ENCODE measurements at regions not wholly inside any gene's neighbourhood (a gene's known extent, or its start where the extent isn't known, plus 50 kb on each side); places are given as distances from the start of the nearest gene placed in this dataset.

DNA sequence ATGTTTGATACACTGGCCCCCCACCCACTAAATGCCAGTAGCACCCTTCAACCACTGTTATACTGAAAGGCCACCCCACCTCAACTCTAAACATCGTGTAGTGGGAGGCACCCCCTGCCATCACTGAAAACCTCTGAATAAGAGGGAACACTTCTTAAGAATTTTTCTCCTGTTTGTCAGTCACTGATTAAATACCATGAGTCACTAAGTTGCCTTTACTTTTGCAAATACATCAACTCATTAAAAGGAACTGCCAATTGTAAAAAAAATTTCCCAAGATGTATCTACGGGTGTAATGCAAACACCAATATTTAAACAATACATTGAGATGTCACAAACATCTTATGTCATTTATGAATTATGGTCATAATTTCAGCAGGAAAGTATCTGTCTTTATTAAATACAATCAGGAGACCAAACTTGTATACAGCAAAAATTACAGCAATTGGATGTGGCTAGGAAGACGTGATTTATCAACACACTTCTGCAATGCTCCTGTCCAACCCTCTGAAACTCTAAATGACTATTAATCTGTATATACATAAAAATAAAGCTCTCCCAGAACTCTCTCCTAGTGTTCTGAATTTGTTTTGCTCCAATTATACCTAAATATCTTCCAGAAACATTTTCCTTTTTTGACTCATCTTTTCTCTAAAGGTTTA is 144.1 kb upstream of the STK17B start:
- DNase-seq (ENCODE audit: low read depth in 2 of 2), result no peak

DNA sequence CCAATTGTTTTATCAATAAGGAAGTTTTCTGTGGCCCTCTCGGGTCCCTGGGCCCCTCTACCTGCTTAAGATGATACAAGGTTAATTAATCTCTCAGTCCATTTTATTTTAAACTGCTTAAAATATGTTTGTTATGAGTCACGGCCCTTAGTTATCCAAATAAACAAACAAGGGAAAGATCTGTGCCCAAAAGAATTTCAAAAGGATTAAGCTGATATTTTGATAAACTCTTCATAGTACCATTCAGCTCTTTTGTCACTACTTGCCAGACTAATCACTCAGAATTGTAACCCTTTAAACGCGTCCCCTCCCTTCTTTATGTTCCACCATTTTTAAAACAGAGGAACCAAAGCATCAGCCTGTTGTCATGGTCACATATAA is 144.7 kb upstream of the STK17B start:
- DNase-seq (ENCODE audit: low read depth in 2 of 2), result no peak

- no peak for DNase-seq (ENCODE audit: low read depth in 2 of 2)
These were observed 147.4 kb upstream of the STK17B start for GRCh38 chr2:196318517-196319377.

- no peak for DNase-seq (ENCODE audit: low read depth in 2 of 2)
These were observed 151.8 kb upstream of the STK17B start for GRCh38 chr2:196322973-196323810.

- no peak for DNase-seq (ENCODE audit: low read depth in 2 of 2)
These were observed 152.8 kb upstream of the STK17B start for GRCh38 chr2:196324211-196324610.

GRCh38 chr2:196328088-196328680 is 156.8 kb upstream of the STK17B start:
- DNase-seq (ENCODE audit: low read depth in 2 of 2), result no peak

- no peak for DNase-seq (ENCODE audit: low read depth in 2 of 2)
These were observed 158.6 kb upstream of the STK17B start for GRCh38 chr2:196329959-196330358.

- no peak for DNase-seq (ENCODE audit: low read depth in 2 of 2)
These were observed 159.3 kb upstream of the STK17B start for GRCh38 chr2:196330645-196331044.

- no peak for DNase-seq (ENCODE audit: low read depth in 2 of 2)
These were observed 159.8 kb upstream of the STK17B start for GRCh38 chr2:196331143-196331542.

DNA sequence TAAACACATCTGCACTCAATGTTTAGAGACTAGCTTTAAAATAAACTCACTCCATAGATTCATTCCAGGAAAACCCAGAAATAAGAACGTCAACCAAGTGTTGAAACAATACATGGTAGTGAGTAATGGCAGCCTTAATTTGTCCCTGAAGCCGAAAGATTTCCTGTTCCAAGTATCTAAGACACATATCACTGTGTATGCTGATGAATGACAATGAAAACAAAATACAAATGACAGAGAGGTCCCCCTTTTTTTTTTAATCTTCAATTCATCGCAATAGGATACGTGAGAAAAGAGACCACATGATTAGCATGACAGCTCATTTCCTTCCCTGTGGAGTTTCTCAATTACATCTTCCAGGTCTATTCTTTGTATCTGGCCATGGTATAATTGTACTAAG is 160.5 kb upstream of the STK17B start:
- no peak for DNase-seq (ENCODE audit: low read depth in 2 of 2)

DNA sequence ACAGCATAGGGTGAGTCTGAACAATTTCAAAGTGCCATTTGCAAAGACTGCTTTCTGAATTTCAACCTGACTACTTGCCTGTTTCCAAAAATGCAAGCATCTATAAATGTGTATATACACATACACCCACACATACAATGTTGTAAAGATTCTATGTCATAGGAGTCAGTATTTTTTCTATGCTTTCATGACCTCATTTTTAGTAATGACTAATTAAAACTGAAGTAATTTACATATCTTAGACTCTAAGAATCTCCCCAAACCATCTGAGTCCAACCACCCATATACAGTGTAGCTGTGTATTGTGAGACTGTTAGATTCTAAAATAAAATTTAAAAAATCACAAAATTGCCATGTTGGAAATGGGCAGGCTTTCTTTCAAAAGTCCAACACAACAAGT is 162.0 kb upstream of the STK17B start:
- DNase-seq (ENCODE audit: low read depth in 2 of 2), result no peak

GRCh38 chr2:196334710-196335109 is 163.3 kb upstream of the STK17B start:
- no peak for DNase-seq (ENCODE audit: low read depth in 2 of 2)

DNA sequence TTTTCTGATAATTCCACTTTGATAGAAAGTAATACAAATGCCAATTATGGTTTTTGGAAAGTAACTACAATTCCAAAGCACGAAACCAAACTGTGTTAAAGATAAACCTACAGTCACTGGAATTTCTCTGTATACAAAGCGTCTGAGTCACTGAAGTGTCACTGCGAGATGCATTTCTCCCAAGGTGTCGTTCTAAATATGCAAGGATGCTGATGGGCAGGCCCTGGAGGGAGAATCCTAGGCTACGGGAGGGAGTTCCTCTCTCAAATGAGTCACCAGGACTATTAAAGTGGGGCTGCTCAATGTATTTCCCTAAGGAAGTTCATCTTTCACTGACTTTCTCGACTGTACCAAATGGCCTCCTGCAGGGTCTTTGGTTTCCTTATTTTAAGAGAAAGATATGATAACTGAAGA is 163.8 kb upstream of the STK17B start:
- DNase-seq (ENCODE audit: low read depth in 2 of 2), result no peak

DNA sequence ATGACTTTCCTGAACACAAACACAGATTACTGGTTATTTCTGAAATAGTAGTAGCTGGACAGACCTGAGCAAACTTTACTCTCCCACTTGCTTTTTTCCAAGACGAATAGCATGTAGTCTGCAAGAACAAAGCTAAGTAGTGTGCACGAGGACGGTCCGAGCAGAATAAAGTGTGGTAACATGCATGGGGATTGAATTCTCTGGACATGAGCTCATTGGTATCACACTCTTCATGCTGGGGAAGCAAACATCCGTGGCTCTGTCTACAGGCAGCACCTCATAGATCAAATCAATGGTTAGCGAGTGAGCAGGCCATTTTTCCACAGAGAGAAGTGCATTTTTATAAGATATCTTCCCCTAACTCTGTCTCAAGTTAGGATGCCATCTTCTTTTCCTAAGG is 164.8 kb upstream of the STK17B start:
- DNase-seq (ENCODE audit: low read depth in 2 of 2), result no peak

GRCh38 chr2:196336715-196337114 is 165.3 kb upstream of the STK17B start:
- DNase-seq (ENCODE audit: low read depth in 2 of 2), result no peak

DNA sequence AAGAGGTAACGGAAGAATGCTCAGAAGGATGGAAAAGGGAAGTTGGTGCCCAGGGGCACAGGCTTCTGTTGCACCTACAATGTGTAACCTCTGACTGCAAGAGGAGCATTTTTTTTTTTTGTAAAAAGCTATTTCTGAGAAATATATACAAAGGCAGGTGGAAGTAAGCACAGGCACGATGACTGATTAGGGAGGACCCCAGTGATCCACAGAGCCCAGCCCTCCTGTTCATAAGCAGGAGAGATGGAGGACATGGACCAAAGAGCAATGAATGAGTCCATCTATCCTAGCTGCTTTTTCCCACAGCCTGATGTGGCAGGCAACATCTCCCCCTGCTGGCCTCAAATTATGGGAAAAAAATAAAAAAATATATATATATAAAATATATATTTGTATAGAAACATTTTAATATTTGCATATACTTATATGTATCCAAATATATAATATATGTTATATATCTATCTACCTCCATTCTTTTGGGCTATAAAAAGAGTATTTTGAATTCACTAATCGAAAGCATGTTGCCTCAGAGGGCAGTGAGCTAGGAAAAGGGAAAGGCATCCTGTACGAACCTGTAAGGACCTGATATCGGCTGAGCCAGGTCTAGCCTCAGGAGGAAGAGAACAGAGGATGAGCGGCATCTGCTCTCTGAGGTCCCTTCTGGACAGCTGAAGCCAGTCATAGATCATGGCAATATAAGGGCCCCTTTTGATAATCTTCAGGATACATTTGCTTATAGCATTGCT is 166.0 kb upstream of the STK17B start:
- DNase-seq (ENCODE audit: low read depth in 2 of 2), result peak in 1 of 2 donors; percentile 8

DNA sequence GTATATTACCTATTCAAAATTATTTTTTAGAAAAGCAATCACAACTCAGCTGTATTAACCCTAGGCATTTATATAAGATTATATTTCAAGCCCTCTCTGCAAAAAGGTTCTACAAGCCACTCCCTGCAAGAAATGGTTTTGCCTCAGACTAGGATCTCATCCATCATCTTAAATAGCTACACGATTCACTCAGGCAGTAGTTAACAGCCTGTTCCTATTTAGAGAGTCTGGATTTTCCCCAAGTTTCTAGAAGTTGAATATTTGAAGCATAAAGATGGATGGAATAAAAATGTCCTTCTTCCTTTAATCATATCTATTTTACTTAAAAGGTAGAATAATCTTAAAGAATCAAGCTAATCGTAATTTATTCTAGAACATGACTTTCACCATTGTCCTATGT is 167.1 kb upstream of the STK17B start:
- no peak for DNase-seq (ENCODE audit: low read depth in 2 of 2)

- DNase-seq (ENCODE audit: low read depth in 2 of 2), result no peak
These were observed 170.0 kb upstream of the STK17B start for GRCh38 chr2:196341277-196341841.

DNA sequence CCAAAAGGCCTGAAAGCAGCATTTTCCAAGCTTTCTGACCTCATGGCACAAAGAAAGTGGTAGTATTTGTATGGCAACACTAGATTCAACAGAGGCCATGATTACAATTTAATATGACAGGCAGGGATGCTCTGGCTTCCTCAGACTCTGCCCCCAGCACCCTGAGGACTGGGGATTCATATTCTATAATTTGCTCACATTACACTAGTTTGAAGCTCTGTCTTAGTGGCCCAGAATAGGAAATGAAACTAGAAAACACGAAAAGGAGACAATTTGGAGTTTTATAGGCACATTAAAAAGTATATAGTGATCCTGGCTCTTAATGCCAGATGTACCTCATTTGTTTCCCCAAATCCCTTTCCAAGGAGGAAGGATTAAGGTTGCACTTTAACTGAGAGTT is 173.0 kb upstream of the STK17B start:
- no peak for DNase-seq (ENCODE audit: low read depth in 2 of 2)

DNA sequence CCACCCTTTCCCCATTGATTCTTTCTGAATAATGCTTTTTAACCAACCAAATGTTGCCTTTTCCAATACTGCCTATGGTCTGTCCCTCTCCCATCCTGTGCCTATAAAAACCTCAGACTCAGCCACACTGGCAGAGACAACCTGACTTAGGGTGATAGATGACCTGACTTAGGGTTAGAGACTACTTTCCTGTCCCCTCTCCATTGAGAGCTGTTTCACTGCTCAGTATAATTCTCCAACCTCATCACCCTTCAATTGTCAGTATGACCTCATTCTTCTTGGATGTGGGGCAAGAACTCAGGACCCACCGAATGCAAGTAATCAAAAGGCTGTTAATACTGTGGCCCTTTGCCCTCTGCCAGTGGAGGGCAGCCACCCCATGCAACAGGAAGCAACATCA is 182.3 kb upstream of the STK17B start:
- DNase-seq (ENCODE audit: low read depth in 2 of 2), result no peak

- DNase-seq (ENCODE audit: low read depth in 2 of 2), result no peak
These were observed 182.8 kb upstream of the STK17B start for GRCh38 chr2:196354186-196354585.

All from stimulated activated CD4-positive, alpha-beta T cell treated with anti-CD3 and anti-CD28 coated beads, Interleukin-1b, Interleukin-23, amount 100 ng/mL, for 1 hour (primary cell).